ENCODE measurements at regions not wholly inside any gene's neighbourhood (a gene's known extent, or its start where the extent isn't known, plus 50 kb on each side); places are given as distances from the start of the nearest gene placed in this dataset.

- H3K27me3 ChIP-seq: peaks cover 0 to 53% of the 10 kb centered on the region in 2 donors
- no peaks in the 10 kb centered on the region for H3K9me3 ChIP-seq
- no peak for DNase-seq
- no peak overlapping the region for H3K4me3 ChIP-seq
- H3K4me1 ChIP-seq: no peaks in the 10 kb centered on the region
- no peak for TF ChIP-seq CTCF (IDR thresholded peaks at IDR 0.05)
- H3K36me3 ChIP-seq: no peaks in the 10 kb centered on the region
- no peak overlapping the region for H3K27ac ChIP-seq
- intact Hi-C loops (cut with DNase I; ENCODE audit: low total_unique reads): no loop called here
These were observed 190.6 kb upstream of the FOXF1 start for GRCh38 chr16:86319585-86320236.

GRCh38 chr16:86320237-86320595, 190.1 kb upstream of the FOXF1 start:
- Histone ChIP-seq H3K4me3 (no peak overlapping the region), H3K27me3 (peaks cover 0 to 53% of the 10 kb centered on the region in 2 donors), H3K9me3 (peaks cover 0 to 3% (median 2%) of the 10 kb centered on the region in 3 donors), H3K4me1 (no peaks in the 10 kb centered on the region), H3K27ac (no peak overlapping the region), H3K36me3 (no peaks in the 10 kb centered on the region)
- intact Hi-C loops (cut with DNase I; ENCODE audit: low total_unique reads): no loop called here
- no peak for DNase-seq
- no peak for TF ChIP-seq CTCF (IDR thresholded peaks at IDR 0.05)

- no peak for DNase-seq
- no peaks in the 10 kb centered on the region for H3K36me3 ChIP-seq
- TF ChIP-seq CTCF (IDR thresholded peaks at IDR 0.05): no peak
- H3K27me3 ChIP-seq: peaks cover 0 to 61% of the 10 kb centered on the region in 2 donors
- no peaks in the 10 kb centered on the region for H3K4me1 ChIP-seq
- intact Hi-C loops (cut with DNase I; ENCODE audit: low total_unique reads): no loop called here
- H3K4me3 ChIP-seq: no peak overlapping the region
- H3K27ac ChIP-seq: no peak overlapping the region
- H3K9me3 ChIP-seq: peaks cover 0 to 8% (median 5%) of the 10 kb centered on the region in 3 donors
These were observed 188.8 kb upstream of the FOXF1 start for GRCh38 chr16:86321491-86321890.

- intact Hi-C loops (cut with DNase I; ENCODE audit: low total_unique reads): no loop called here
- TF ChIP-seq CTCF (IDR thresholded peaks at IDR 0.05): no peak
- H3K36me3 ChIP-seq: no peaks in the 10 kb centered on the region
- H3K27me3 ChIP-seq: peaks cover 0 to 64% of the 10 kb centered on the region in 2 donors
- DNase-seq: no peak
- peaks cover 0 to 8% (median 5%) of the 10 kb centered on the region in 3 donors for H3K9me3 ChIP-seq
- no peak overlapping the region for H3K27ac ChIP-seq
- H3K4me1 ChIP-seq: no peaks in the 10 kb centered on the region
- no peak overlapping the region for H3K4me3 ChIP-seq
These were observed 188.0 kb upstream of the FOXF1 start for GRCh38 chr16:86322283-86322682.

GRCh38 chr16:86322806-86323205, 187.5 kb upstream of the FOXF1 start:
- DNase-seq: no peak
- Histone ChIP-seq H3K9me3 (peaks cover 0 to 8% (median 5%) of the 10 kb centered on the region in 3 donors), H3K27ac (no peak overlapping the region), H3K4me3 (no peak overlapping the region), H3K27me3 (peaks cover 0 to 68% of the 10 kb centered on the region in 2 donors), H3K4me1 (no peaks in the 10 kb centered on the region), H3K36me3 (no peaks in the 10 kb centered on the region)
- intact Hi-C loops (cut with DNase I; ENCODE audit: low total_unique reads): no loop called here
- no peak for TF ChIP-seq CTCF (IDR thresholded peaks at IDR 0.05)
